H1 (cell line): ENCODE measurements at regions not wholly inside any gene's neighbourhood (a gene's known extent, or its start where the extent isn't known, plus 50 kb on each side); places are given as distances from the start of the nearest gene placed in this dataset.

Experiments
- CTCF ChIA-PET: fragments of 300-600 bp; sonication (Branson Sonifier 250); formaldehyde crosslinking; loops from one replicate; lab custom pipeline; 2021; ENCODE audit not compliant: partially characterized antibody; lab: Charles Lee
- POLR2A ChIA-PET: fragments of 300-600 bp; sonication (Branson Sonifier 250); formaldehyde crosslinking; loops from one replicate; lab custom pipeline; 2021; ENCODE audit warnings: inconsistent platforms; ENCODE audit not compliant: partially characterized antibody; lab: Charles Lee
- DNase-seq, 2 experiments: peaks; one replicate each; pipeline versions ENCODE4 v3.0.0 to v3.0.0-alpha.2; 2010 to 2022; ENCODE audit warnings: low spot score in 2 of 2, low read depth in 1 of 2, mixed read lengths in 1 of 2
- FAIRE-seq: peaks from 2 replicates; lab custom pipeline; 2011; peaks lifted over from hg19 to GRCh38; lab: Jason Lieb, UNC
- H2AFZ ChIP-seq: 2 replicates; pipeline ENCODE4 v1.8.1; 2012; ENCODE audit warnings: low read length, inconsistent platforms
- H2AK5ac ChIP-seq: 2 replicates; pipeline ENCODE4 v1.6.1; 2013; ENCODE audit warnings: low read depth, low read length
- H2BK120ac ChIP-seq: replicated peaks from 2 replicates; pipeline ENCODE3; 2013; ENCODE audit warnings: low read depth, low read length, inconsistent platforms
- H2BK12ac ChIP-seq: 2 replicates; pipeline ENCODE4 v1.6.1; 2013; ENCODE audit warnings: low read depth, low read length
- H2BK15ac ChIP-seq: 2 replicates; pipeline ENCODE4 v1.6.1; 2013; ENCODE audit warnings: low read length
- H2BK20ac ChIP-seq: 2 replicates; pipeline ENCODE4 v1.6.1; 2013; ENCODE audit warnings: low read length
- H2BK5ac ChIP-seq: 2 replicates; pipeline ENCODE4 v1.6.1; 2013; ENCODE audit warnings: low read depth, low read length
- H3K14ac ChIP-seq: 2 replicates; pipeline ENCODE4 v1.6.1; 2013; ENCODE audit warnings: inconsistent platforms; ENCODE audit not compliant: insufficient read length
- H3K18ac ChIP-seq: 2 replicates; pipeline ENCODE4 v1.6.1; 2013; ENCODE audit warnings: low read length; ENCODE audit errors: extremely low read depth
- H3K23ac ChIP-seq: 2 replicates; pipeline ENCODE4 v1.6.1; 2013; ENCODE audit warnings: inconsistent platforms; ENCODE audit not compliant: insufficient read length
- H3K23me2 ChIP-seq: 2 replicates; pipeline ENCODE4 v1.6.1; 2013; ENCODE audit warnings: low read depth, low read length
- H3K27ac ChIP-seq: 2 replicates; pipeline ENCODE4 v1.6.1; 2011; ENCODE audit warnings: low read depth, low read length, inconsistent platforms
- H3K27me3 ChIP-seq, 4 experiments: replicated peaks in 1 of 4; 1 replicate in 1 of 4; 2 replicates in 3 of 4; pipeline versions ENCODE4 v1.6.1 to v1.8.1; 2011 to 2013; ENCODE audit warnings: low read length in 3 of 4, mild to moderate bottlenecking in 3 of 4, inconsistent platforms in 2 of 4, mixed read lengths in 2 of 4, moderate library complexity in 1 of 4; ENCODE audit not compliant: control insufficient read depth in 3 of 4, insufficient read depth in 3 of 4; ENCODE audit errors: extremely low read depth in 1 of 4
- H3K36me3 ChIP-seq, 4 experiments: 2 replicates each; pipeline versions ENCODE4 v1.6.1 to v1.8.1; 2011 to 2013; ENCODE audit warnings: mild to moderate bottlenecking in 4 of 4, low read length in 3 of 4, moderate library complexity in 2 of 4, control low read depth in 1 of 4, inconsistent platforms in 1 of 4; ENCODE audit not compliant: insufficient read depth in 4 of 4, control insufficient read depth in 2 of 4
- H3K4ac ChIP-seq: replicated peaks from 2 replicates; pipeline ENCODE3; 2013; ENCODE audit warnings: low read length, low read depth, mixed read lengths, inconsistent platforms; ENCODE audit not compliant: insufficient read length
- H3K4me1 ChIP-seq, 4 experiments: replicated peaks in 1 of 4; 1 replicate in 1 of 4; 2 replicates in 3 of 4; pipeline versions ENCODE4 v1.6.1 to v1.8.1; 2011 to 2013; ENCODE audit warnings: low read length in 3 of 4, inconsistent platforms in 2 of 4, mixed read lengths in 1 of 4; ENCODE audit not compliant: insufficient read depth in 4 of 4, control insufficient read depth in 3 of 4
- H3K4me2 ChIP-seq, 2 experiments: 2 replicates each; pipeline versions ENCODE4 v1.6.1 to v1.8.1; 2011 to 2013; ENCODE audit warnings: low read depth in 2 of 2, low read length in 2 of 2, control low read depth in 1 of 2, inconsistent platforms in 1 of 2, mild to moderate bottlenecking in 1 of 2; ENCODE audit not compliant: insufficient read depth in 1 of 2
- H3K4me3 ChIP-seq, 4 experiments: fragments of 200-600, 300-600 bp in 1 of 4; sonication (generic), shearing (Covaris generic), sonication (Bioruptor Twin) in 1 of 4; 2 replicates each; pipeline versions ENCODE4 v1.5.1 to v1.8.1; 2011 to 2016; ENCODE audit warnings: low read length in 4 of 4, low read depth in 3 of 4, control low read depth in 2 of 4, inconsistent platforms in 2 of 4, mild to moderate bottlenecking in 2 of 4, mixed read lengths in 1 of 4, moderate library complexity in 1 of 4; ENCODE audit not compliant: insufficient read depth in 2 of 4; ENCODE audit errors: extremely low read depth in 1 of 4
- H3K56ac ChIP-seq: replicated peaks from 2 replicates; pipeline ENCODE3; 2013; ENCODE audit warnings: low read depth, mild to moderate bottlenecking, mixed read lengths, low read length, inconsistent platforms; ENCODE audit not compliant: insufficient read length
- H3K79me1 ChIP-seq: 2 replicates; pipeline ENCODE4 v1.6.1; 2013; ENCODE audit warnings: low read depth, low read length, control low read depth
- H3K79me2 ChIP-seq, 2 experiments: 2 replicates each; pipeline versions ENCODE4 v1.6.1 to v1.8.1; 2012 to 2013; ENCODE audit warnings: low read length in 2 of 2, mild to moderate bottlenecking in 2 of 2, inconsistent platforms in 1 of 2; ENCODE audit not compliant: insufficient read depth in 2 of 2, control insufficient read depth in 1 of 2
- H3K9ac ChIP-seq, 4 experiments: replicated peaks in 1 of 4; 1 replicate in 1 of 4; 2 replicates in 3 of 4; pipeline versions ENCODE4 v1.6.1 to v1.8.1; 2011 to 2013; ENCODE audit warnings: low read depth in 3 of 4, low read length in 3 of 4, control low read depth in 2 of 4, mild to moderate bottlenecking in 2 of 4, moderate library complexity in 2 of 4, inconsistent platforms in 1 of 4; ENCODE audit errors: extremely low read depth in 1 of 4
- H3K9me3 ChIP-seq, 2 experiments: 2 replicates each; pipeline versions ENCODE4 v1.6.1 to v1.8.1; 2012 to 2013; ENCODE audit warnings: mild to moderate bottlenecking in 2 of 2, moderate library complexity in 2 of 2, control low read depth in 1 of 2, inconsistent platforms in 1 of 2, low read depth in 1 of 2, low read length in 1 of 2, mixed read lengths in 1 of 2; ENCODE audit not compliant: insufficient read depth in 2 of 2
- H4K20me1 ChIP-seq, 2 experiments: replicated peaks in 1 of 2; 2 replicates each; pipeline versions ENCODE3 to v1.8.1; 2011 to 2013; ENCODE audit warnings: inconsistent platforms in 2 of 2, low read length in 2 of 2, mild to moderate bottlenecking in 1 of 2; ENCODE audit not compliant: insufficient read depth in 2 of 2, control insufficient read depth in 1 of 2
- H4K5ac ChIP-seq: 2 replicates; pipeline ENCODE4 v1.6.1; 2013; ENCODE audit warnings: low read length, low read depth, mixed read lengths, inconsistent platforms; ENCODE audit not compliant: insufficient read length
- H4K8ac ChIP-seq: 2 replicates; pipeline ENCODE4 v1.8.0; 2013; ENCODE audit warnings: mild to moderate bottlenecking, moderate library complexity, low read length, inconsistent platforms; ENCODE audit not compliant: insufficient read depth; ENCODE audit errors: extremely low read depth
- H4K91ac ChIP-seq: replicated peaks from 2 replicates; pipeline ENCODE3; 2013; ENCODE audit warnings: low read length, mixed read lengths, inconsistent platforms; ENCODE audit not compliant: insufficient read length
- GTF2F1 ChIP-seq: IDR thresholded peaks from 2 replicates; pipeline ENCODE4 v1.6.1; 2012; ENCODE audit warnings: low read depth, low read length, improper control_type of control experiment, borderline replicate concordance
- WGBS, 2 experiments: shearing (Covaris generic) in 1 of 2; methylation state at CpG; one replicate each; pipeline versions ENCODE4 v1.1.6 to v1.1.7; 2013 to 2015; ENCODE audit warnings: low lambda C conversion rate in 2 of 2, mixed read lengths in 2 of 2, inconsistent platforms in 1 of 2, low coverage in 1 of 2, missing lambda C conversion rate in 1 of 2; ENCODE audit not compliant: insufficient replicate concordance in 2 of 2, insufficient coverage in 1 of 2, insufficient read length in 1 of 2; ENCODE audit errors: extremely low coverage in 1 of 2, missing lambda C conversion rate in 1 of 2; 5-methylcytosine and 5-hydroxymethylcytosine counted together
- TF ChIP-seq, protein P1 (sequence below): IDR thresholded peaks from 2 replicates; pipeline ENCODE4 v1.6.1; 2012; ENCODE audit warnings: inconsistent platforms

DNA sequence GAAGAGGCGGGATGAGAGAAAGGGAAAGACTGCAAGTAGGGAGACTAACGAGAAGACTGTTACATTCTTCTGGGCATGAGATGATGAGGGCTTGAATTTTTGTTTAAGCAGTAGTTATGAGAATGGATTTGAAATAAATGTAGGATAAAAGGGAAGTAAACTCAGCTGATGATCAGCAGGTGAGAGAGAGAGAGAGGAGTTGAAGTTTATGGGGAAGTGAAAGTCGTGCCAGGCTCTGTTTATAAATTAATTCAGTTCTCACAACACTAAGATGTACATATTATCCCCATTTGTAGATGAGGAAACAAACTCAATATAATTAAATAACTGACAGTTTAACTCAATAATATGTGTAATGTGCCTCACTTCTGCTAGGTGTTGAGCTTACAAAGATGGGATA, 170.0 kb upstream of the RMST start:
- H3K79me1 ChIP-seq: no peaks in the 10 kb centered on the region
- H2BK5ac ChIP-seq: no peak overlapping the region
- H3K4me3 ChIP-seq: no peak overlapping the region
- WGBS, 2 experiments: 93% methylated on average over 3 of the region's 3 CpGs; no CpG with 5 or more reads in 1 of the 2 experiments
- H3K9me3 ChIP-seq: peaks cover 9 to 11% of the 10 kb centered on the region in 2 experiments
- H3K14ac ChIP-seq: no peak overlapping the region
- H2AK5ac ChIP-seq: no peak overlapping the region
- H3K79me2 ChIP-seq: no peaks in the 10 kb centered on the region
- H4K8ac ChIP-seq: no peak overlapping the region
- ChIA-PET POLR2A (no interaction called here), CTCF (no interaction called here)
- no peak overlapping the region for H3K4ac ChIP-seq
- FAIRE-seq (no peak), DNase-seq (no peak)
- peaks cover 0 to 2% (median 0%) of the 10 kb centered on the region in 4 experiments; a peak in 2 of 7 replicates for H3K4me1 ChIP-seq
- H2BK120ac ChIP-seq: no peak overlapping the region
- H3K18ac ChIP-seq: no peak overlapping the region
- no peak overlapping the region for H3K27ac ChIP-seq
- H3K27me3 ChIP-seq: no peaks in the 10 kb centered on the region
- TF ChIP-seq, protein P1, sequence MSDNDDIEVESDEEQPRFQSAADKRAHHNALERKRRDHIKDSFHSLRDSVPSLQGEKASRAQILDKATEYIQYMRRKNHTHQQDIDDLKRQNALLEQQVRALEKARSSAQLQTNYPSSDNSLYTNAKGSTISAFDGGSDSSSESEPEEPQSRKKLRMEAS: no peak
- no peak for TF ChIP-seq GTF2F1
- no peaks in the 10 kb centered on the region for H3K23me2 ChIP-seq
- no peak overlapping the region for H4K5ac ChIP-seq
- H3K23ac ChIP-seq: no peak overlapping the region
- H3K56ac ChIP-seq: no peak overlapping the region
- H3K9ac ChIP-seq: no peak overlapping the region
- H4K20me1 ChIP-seq: no peaks in the 10 kb centered on the region
- no peaks in the 10 kb centered on the region; a peak in 2 of 8 replicates for H3K36me3 ChIP-seq
- H2BK15ac ChIP-seq: no peak overlapping the region
- H2BK12ac ChIP-seq: no peak overlapping the region
- H3K4me2 ChIP-seq: no peak overlapping the region
- no peak overlapping the region for H2AFZ ChIP-seq
- H4K91ac ChIP-seq: no peak overlapping the region
- H2BK20ac ChIP-seq: no peak overlapping the region
